Esophagus muscularis mucosa (tissue), 4 donors: ENCODE measurements at regions not wholly inside any gene's neighbourhood (a gene's known extent, or its start where the extent isn't known, plus 50 kb on each side); places are given as distances from the start of the nearest gene placed in this dataset.

ENCODE experiments used
- DNase-seq: peaks from one replicate; pipeline ENCODE4 v3.0.0-alpha.2; 2017; ENCODE audit errors: extremely low spot score
- H3K27ac ChIP-seq, 4 donors: fragments of 200-600 bp; sonication (generic); replicated peaks in 1 of 4; 1 replicate in 3 of 4; 2 replicates in 1 of 4; pipeline ENCODE4 v1.5.1; 2016 to 2019; ENCODE audit warnings: mild to moderate bottlenecking in 1 of 4
- H3K27me3 ChIP-seq, 4 donors: fragments of 200-600 bp; sonication (generic); one replicate each; pipeline versions ENCODE4 v1.5.1 to v1.6.0; 2016 to 2019
- H3K36me3 ChIP-seq, 4 donors: fragments of 200-600 bp; sonication (generic); one replicate each; pipeline ENCODE4 v1.5.1; 2016 to 2019
- H3K4me1 ChIP-seq, 4 donors: fragments of 200-600 bp; sonication (generic); one replicate each; pipeline ENCODE4 v1.5.1; 2016 to 2019
- H3K4me3 ChIP-seq, 4 donors: fragments of 200-600 bp; sonication (generic); 1 replicate in 2 of 4; 2 replicates in 2 of 4; pipeline ENCODE4 v1.5.1; 2016 to 2019; ENCODE audit warnings: mild to moderate bottlenecking in 4 of 4, moderate library complexity in 1 of 4
- H3K9me3 ChIP-seq, 4 donors: fragments of 200-600 bp; sonication (generic); 1 replicate in 3 of 4; 2 replicates in 1 of 4; pipeline ENCODE4 v1.5.1; 2016 to 2019
- EP300 ChIP-seq: sonication (generic); formaldehyde crosslinking; IDR thresholded peaks from one replicate; pipeline ENCODE4 v1.6.1; 2017; ENCODE audit warnings: antibody characterized with exemption
- POLR2A ChIP-seq: fragments of 450-650 bp; IDR thresholded peaks from one replicate; pipeline ENCODE4 v1.6.1; 2017; ENCODE audit warnings: antibody characterized with exemption, moderate library complexity, mild to moderate bottlenecking, low read depth
- POLR2AphosphoS5 ChIP-seq, 2 donors: sonication (generic); formaldehyde crosslinking; IDR thresholded peaks; one replicate each; pipeline ENCODE4 v1.6.1; 2017; ENCODE audit warnings: antibody characterized with exemption in 2 of 2
- WGBS: methylation state at CpG from one replicate; pipeline ENCODE4 v1.1.5; 2018; 5-methylcytosine and 5-hydroxymethylcytosine counted together
- intact Hi-C: fragments of 100-400 bp; cut with DNase I; formaldehyde crosslinking; loops from one replicate; pipeline ENCODE4 v1.15.1; 2023
- TF ChIP-seq, protein P1 (sequence below), 3 experiments: fragments of 200-600 bp in 2 of 3; fragments of 450-650 bp in 1 of 3; sonication (generic) in 2 of 3; IDR thresholded peaks; one replicate each; pipeline ENCODE4 v1.5.1; 2017 to 2019; ENCODE audit warnings: antibody characterized with exemption in 3 of 3, mild to moderate bottlenecking in 2 of 3, moderate library complexity in 1 of 3

- no peaks in the 10 kb centered on the region for H3K27me3 ChIP-seq
- peaks cover 0 to 14% (median 9%) of the 10 kb centered on the region in 4 donors for H3K4me1 ChIP-seq
- no peaks in the 10 kb centered on the region for H3K36me3 ChIP-seq
- no peak for TF ChIP-seq POLR2AphosphoS5 (IDR thresholded peaks at IDR 0.05)
- no peak for TF ChIP-seq POLR2A
- TF ChIP-seq, protein P1, sequence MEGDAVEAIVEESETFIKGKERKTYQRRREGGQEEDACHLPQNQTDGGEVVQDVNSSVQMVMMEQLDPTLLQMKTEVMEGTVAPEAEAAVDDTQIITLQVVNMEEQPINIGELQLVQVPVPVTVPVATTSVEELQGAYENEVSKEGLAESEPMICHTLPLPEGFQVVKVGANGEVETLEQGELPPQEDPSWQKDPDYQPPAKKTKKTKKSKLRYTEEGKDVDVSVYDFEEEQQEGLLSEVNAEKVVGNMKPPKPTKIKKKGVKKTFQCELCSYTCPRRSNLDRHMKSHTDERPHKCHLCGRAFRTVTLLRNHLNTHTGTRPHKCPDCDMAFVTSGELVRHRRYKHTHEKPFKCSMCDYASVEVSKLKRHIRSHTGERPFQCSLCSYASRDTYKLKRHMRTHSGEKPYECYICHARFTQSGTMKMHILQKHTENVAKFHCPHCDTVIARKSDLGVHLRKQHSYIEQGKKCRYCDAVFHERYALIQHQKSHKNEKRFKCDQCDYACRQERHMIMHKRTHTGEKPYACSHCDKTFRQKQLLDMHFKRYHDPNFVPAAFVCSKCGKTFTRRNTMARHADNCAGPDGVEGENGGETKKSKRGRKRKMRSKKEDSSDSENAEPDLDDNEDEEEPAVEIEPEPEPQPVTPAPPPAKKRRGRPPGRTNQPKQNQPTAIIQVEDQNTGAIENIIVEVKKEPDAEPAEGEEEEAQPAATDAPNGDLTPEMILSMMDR (IDR thresholded peaks at IDR 0.05) = no peak
- TF ChIP-seq EP300 = no peak
- H3K4me3 ChIP-seq = peak overlapping the region; percentile 6 to 28 (median 16)
- peaks cover 0 to 15% (median 9%) of the 10 kb centered on the region in 4 donors for H3K9me3 ChIP-seq
- H3K27ac ChIP-seq = no peak overlapping the region
- no peak for DNase-seq
- intact Hi-C loops = no loop called here
- 63% methylated on average over 8 of the region's 8 CpGs for WGBS
Observed at GRCh38 chr13:26880735-26881134, 120.1 kb upstream of the GPR12 start.

- no peak overlapping the region for H3K27ac ChIP-seq
- peaks cover 0 to 14% (median 9%) of the 10 kb centered on the region in 4 donors for H3K4me1 ChIP-seq
- no peaks in the 10 kb centered on the region for H3K36me3 ChIP-seq
- intact Hi-C loops = no loop called here
- H3K27me3 ChIP-seq = peaks cover 0 to 4% (median 0%) of the 10 kb centered on the region in 4 donors
- 87% methylated on average over 1 of the region's 1 CpG for WGBS
- H3K9me3 ChIP-seq = peaks cover 0 to 21% (median 11%) of the 10 kb centered on the region in 4 donors
- DNase-seq = no peak
- TF ChIP-seq, protein P1 (IDR thresholded peaks at IDR 0.05) = no peak
- TF ChIP-seq POLR2A (no peak), POLR2AphosphoS5 (IDR thresholded peaks at IDR 0.05) (no peak)
- no peak overlapping the region for H3K4me3 ChIP-seq
Observed at GRCh38 chr13:26878438-26878837, 117.9 kb upstream of the GPR12 start.

- H3K9me3 ChIP-seq = peaks cover 0 to 21% (median 11%) of the 10 kb centered on the region in 4 donors
- 73% methylated on average over 7 of the region's 7 CpGs for whole genome bisulfite sequencing
- intact Hi-C loops = loop anchor here (5.0 kb wide), 1 partner anchor 166 kb away; no protein-coding TSS in a partner anchor
- DNase-seq = no peak
- H3K4me3 ChIP-seq = no peak overlapping the region
- TF ChIP-seq EP300 = no peak
- no peak for TF ChIP-seq POLR2AphosphoS5 (IDR thresholded peaks at IDR 0.05)
- TF ChIP-seq, protein P1 (IDR thresholded peaks at IDR 0.05) = no peak
- no peak for TF ChIP-seq POLR2A
- no peak overlapping the region for H3K27ac ChIP-seq
- H3K27me3 ChIP-seq = peaks cover 0 to 42% (median 3%) of the 10 kb centered on the region in 4 donors
- no peaks in the 10 kb centered on the region for H3K36me3 ChIP-seq
- no peaks in the 10 kb centered on the region for H3K4me1 ChIP-seq
Observed at GRCh38 chr13:26873386-26873698, 112.8 kb upstream of the GPR12 start.

- H3K36me3 ChIP-seq = no peaks in the 10 kb centered on the region
- no peak for TF ChIP-seq EP300
- no peak for TF ChIP-seq POLR2A
- no peak for TF ChIP-seq POLR2AphosphoS5 (IDR thresholded peaks at IDR 0.05)
- TF ChIP-seq, protein P1 (IDR thresholded peaks at IDR 0.05) = peak; percentile 22 to 49 (median 30)
- peaks cover 0 to 48% (median 3%) of the 10 kb centered on the region in 4 donors for H3K27me3 ChIP-seq
- no peak overlapping the region for H3K27ac ChIP-seq
- H3K4me3 ChIP-seq = no peak overlapping the region
- peaks cover 0 to 17% (median 11%) of the 10 kb centered on the region in 4 donors for H3K9me3 ChIP-seq
- WGBS = 55% methylated on average over 28 of the region's 28 CpGs
- no peaks in the 10 kb centered on the region for H3K4me1 ChIP-seq
- intact Hi-C loops = loop anchor here (5.0 kb wide), 1 partner anchor 165 kb away; no protein-coding TSS in a partner anchor
- no peak for DNase-seq
Observed at GRCh38 chr13:26872525-26873385, 112.2 kb upstream of the GPR12 start.
